ENCODE measurements at regions not wholly inside any gene's neighbourhood (a gene's known extent, or its start where the extent isn't known, plus 50 kb on each side); places are given as distances from the start of the nearest gene placed in this dataset.

- ATAC-seq (ENCODE audit: insufficient read depth, low FRiP score) (no peak), DNase-seq (no peak)
- TF ChIP-seq, protein P1, sequence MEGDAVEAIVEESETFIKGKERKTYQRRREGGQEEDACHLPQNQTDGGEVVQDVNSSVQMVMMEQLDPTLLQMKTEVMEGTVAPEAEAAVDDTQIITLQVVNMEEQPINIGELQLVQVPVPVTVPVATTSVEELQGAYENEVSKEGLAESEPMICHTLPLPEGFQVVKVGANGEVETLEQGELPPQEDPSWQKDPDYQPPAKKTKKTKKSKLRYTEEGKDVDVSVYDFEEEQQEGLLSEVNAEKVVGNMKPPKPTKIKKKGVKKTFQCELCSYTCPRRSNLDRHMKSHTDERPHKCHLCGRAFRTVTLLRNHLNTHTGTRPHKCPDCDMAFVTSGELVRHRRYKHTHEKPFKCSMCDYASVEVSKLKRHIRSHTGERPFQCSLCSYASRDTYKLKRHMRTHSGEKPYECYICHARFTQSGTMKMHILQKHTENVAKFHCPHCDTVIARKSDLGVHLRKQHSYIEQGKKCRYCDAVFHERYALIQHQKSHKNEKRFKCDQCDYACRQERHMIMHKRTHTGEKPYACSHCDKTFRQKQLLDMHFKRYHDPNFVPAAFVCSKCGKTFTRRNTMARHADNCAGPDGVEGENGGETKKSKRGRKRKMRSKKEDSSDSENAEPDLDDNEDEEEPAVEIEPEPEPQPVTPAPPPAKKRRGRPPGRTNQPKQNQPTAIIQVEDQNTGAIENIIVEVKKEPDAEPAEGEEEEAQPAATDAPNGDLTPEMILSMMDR (IDR thresholded peaks at IDR 0.05; ENCODE audit: control extremely low read depth, extremely low read depth) = no peak
- H3K27ac ChIP-seq (ENCODE audit: low read depth in 1 of 2, low read length in 1 of 2) = no peak overlapping the region
- no peak overlapping the region for H3K9ac ChIP-seq (ENCODE audit: insufficient read depth in 1 of 2, low read length in 2 of 2)
- H3K36me3 ChIP-seq (ENCODE audit: control insufficient read depth in 4 of 4, insufficient read depth in 4 of 4, low read length in 4 of 4) = no peaks in the 10 kb centered on the region
- 76 to 84% methylated on average over 1 of the region's 1 CpG for WGBS, 2 donors
- H3K4me3 ChIP-seq = no peak overlapping the region
- H3K9me3 ChIP-seq (ENCODE audit: control insufficient read depth in 4 of 4, insufficient read depth in 3 of 4, low read length in 3 of 4) = no peaks in the 10 kb centered on the region
- no peaks in the 10 kb centered on the region for H3K27me3 ChIP-seq (ENCODE audit: control insufficient read depth in 3 of 3, insufficient read depth in 3 of 3, low read length in 2 of 3)
- H3K4me1 ChIP-seq (ENCODE audit: control insufficient read depth in 5 of 5, insufficient read depth in 5 of 5, low read length in 5 of 5) = peaks cover 0 to 5% (median 0%) of the 10 kb centered on the region in 5 donors
Measured at GRCh38 chr2:221310730-221311129, 261.4 kb downstream of the EPHA4 start.

DNA sequence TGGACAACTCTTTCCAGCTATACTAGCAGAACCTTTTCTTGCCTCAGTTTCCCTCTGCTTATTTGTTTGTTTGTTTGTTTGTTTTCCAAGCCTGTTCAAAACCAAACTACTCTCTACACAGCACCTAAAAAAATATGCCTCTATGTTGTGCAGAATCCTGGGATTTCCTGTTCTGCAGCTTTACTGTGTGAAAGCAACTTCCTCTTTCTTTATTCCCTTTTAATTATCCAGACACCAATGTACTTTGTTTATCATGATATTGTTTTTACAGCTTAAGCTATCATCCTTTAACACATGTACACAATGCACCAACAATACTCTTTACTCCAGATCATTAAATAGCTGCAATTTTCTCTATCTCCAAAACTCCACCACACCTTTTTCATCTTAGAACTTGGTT is 259.5 kb downstream of the EPHA4 start:
- Histone ChIP-seq H3K9me3 (ENCODE audit: control insufficient read depth in 4 of 4, insufficient read depth in 3 of 4, low read length in 3 of 4) (no peaks in the 10 kb centered on the region), H3K27me3 (ENCODE audit: control insufficient read depth in 3 of 3, insufficient read depth in 3 of 3, low read length in 2 of 3) (no peaks in the 10 kb centered on the region), H3K4me3 (no peak overlapping the region), H3K4me1 (ENCODE audit: control insufficient read depth in 5 of 5, insufficient read depth in 5 of 5, low read length in 5 of 5) (peaks cover 0 to 5% (median 0%) of the 10 kb centered on the region in 5 donors), H3K9ac (ENCODE audit: insufficient read depth in 1 of 2, low read length in 2 of 2) (no peak overlapping the region), H3K36me3 (ENCODE audit: control insufficient read depth in 4 of 4, insufficient read depth in 4 of 4, low read length in 4 of 4) (no peaks in the 10 kb centered on the region), H3K27ac (ENCODE audit: low read depth in 1 of 2, low read length in 1 of 2) (no peak overlapping the region)
- TF ChIP-seq, protein P1 (IDR thresholded peaks at IDR 0.05; ENCODE audit: control extremely low read depth, extremely low read depth) = no peak
- ATAC-seq (ENCODE audit: insufficient read depth, low FRiP score) (no peak), DNase-seq (no peak)

- ATAC-seq (ENCODE audit: insufficient read depth, low FRiP score) (no peak), DNase-seq (no peak)
- Histone ChIP-seq H3K4me3 (no peak overlapping the region), H3K36me3 (ENCODE audit: control insufficient read depth in 4 of 4, insufficient read depth in 4 of 4, low read length in 4 of 4) (no peaks in the 10 kb centered on the region), H3K4me1 (ENCODE audit: control insufficient read depth in 5 of 5, insufficient read depth in 5 of 5, low read length in 5 of 5) (peaks cover 0 to 5% (median 0%) of the 10 kb centered on the region in 5 donors), H3K27me3 (ENCODE audit: control insufficient read depth in 3 of 3, insufficient read depth in 3 of 3, low read length in 2 of 3) (no peaks in the 10 kb centered on the region), H3K9me3 (ENCODE audit: control insufficient read depth in 4 of 4, insufficient read depth in 3 of 4, low read length in 3 of 4) (no peaks in the 10 kb centered on the region), H3K9ac (ENCODE audit: insufficient read depth in 1 of 2, low read length in 2 of 2) (no peak overlapping the region), H3K27ac (ENCODE audit: low read depth in 1 of 2, low read length in 1 of 2) (no peak overlapping the region)
- TF ChIP-seq, protein P1 (IDR thresholded peaks at IDR 0.05; ENCODE audit: control extremely low read depth, extremely low read depth) = no peak
- WGBS, 2 donors = 63 to 65% methylated on average over 2 of the region's 2 CpGs
Measured at GRCh38 chr2:221314786-221315185, 257.3 kb downstream of the EPHA4 start.

DNA sequence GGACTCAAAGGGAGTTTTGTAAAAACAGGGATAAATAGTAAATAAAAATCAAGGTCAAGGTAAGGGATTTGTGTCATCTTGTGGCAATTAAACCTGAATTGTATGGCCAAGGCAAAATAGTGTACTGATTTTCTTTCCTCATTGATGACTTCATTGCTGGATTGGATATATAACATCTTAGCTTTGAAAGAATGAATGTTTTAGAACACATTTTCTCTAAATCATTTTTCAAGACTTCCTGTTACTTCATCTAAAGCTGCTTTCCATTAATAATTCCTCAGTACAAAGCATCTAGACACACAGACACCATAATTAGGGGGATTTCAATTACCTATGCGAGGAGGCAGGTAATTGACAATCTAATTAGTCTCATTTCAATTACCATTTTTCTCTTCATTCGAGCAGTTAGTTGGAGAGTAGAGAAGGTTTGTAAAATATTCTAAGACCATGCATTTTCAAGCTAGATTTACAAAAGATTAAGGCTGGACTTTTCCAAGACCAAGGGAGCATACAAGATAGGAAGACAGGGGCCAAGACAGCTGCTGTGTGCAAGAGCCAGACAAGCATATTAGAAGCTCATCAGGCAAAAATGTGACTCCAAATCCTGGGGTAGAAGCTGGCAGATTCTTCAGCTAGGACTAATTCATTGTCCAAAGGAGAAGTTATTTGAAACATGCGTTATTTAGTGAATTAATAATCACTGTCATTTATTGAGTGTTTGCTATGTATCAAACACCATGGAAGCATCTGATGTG is 253.6 kb downstream of the EPHA4 start:
- DNase-seq (no peak), ATAC-seq (ENCODE audit: insufficient read depth, low FRiP score) (no peak)
- WGBS, 2 donors = 75 to 79% methylated on average over 3 of the region's 3 CpGs
- no peaks in the 10 kb centered on the region for H3K27me3 ChIP-seq (ENCODE audit: control insufficient read depth in 3 of 3, insufficient read depth in 3 of 3, low read length in 2 of 3)
- H3K36me3 ChIP-seq (ENCODE audit: control insufficient read depth in 4 of 4, insufficient read depth in 4 of 4, low read length in 4 of 4) = no peaks in the 10 kb centered on the region
- no peak overlapping the region for H3K9ac ChIP-seq (ENCODE audit: insufficient read depth in 1 of 2, low read length in 2 of 2)
- H3K4me3 ChIP-seq = no peak overlapping the region
- no peaks in the 10 kb centered on the region for H3K9me3 ChIP-seq (ENCODE audit: control insufficient read depth in 4 of 4, insufficient read depth in 3 of 4, low read length in 3 of 4)
- H3K27ac ChIP-seq (ENCODE audit: low read depth in 1 of 2, low read length in 1 of 2) = no peak overlapping the region
- TF ChIP-seq, protein P1 (IDR thresholded peaks at IDR 0.05; ENCODE audit: control extremely low read depth, extremely low read depth) = no peak
- H3K4me1 ChIP-seq (ENCODE audit: control insufficient read depth in 5 of 5, insufficient read depth in 5 of 5, low read length in 5 of 5) = no peaks in the 10 kb centered on the region

Data from lung (tissue), 11 donors.